ENCODE measurements at regions not wholly inside any gene's neighbourhood (a gene's known extent, or its start where the extent isn't known, plus 50 kb on each side); places are given as distances from the start of the nearest gene placed in this dataset.

DNA sequence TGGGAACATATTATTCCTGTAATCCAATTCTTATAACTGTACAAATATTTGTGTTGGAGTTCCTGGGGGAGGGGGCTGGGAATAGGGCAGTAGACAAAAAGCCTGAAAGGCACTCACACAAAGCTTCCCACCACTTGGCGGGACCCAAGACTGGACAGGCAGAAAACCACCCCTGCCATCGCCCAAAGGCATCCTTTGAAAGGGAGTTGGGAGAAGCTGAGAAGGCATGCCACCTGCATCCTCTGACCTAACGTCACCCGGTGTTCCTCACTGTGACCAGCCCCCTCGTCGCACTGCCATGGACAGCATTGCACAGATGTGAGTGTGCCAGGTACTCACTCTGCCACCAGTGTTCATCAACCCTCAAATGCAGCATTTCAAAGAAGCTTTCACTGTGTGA lies 80.6 kb upstream of the SMIM23 start:
- TF ChIP-seq CTCF (IDR thresholded peaks at IDR 0.05; ENCODE audit: insufficient read depth, low read length, poor library complexity, severe bottlenecking) (no peak), EZH2phosphoT487 (conservative IDR thresholded peaks at IDR 0.05; ENCODE audit: low read length) (no peak)
